GM19372 (cell line): ENCODE measurements at regions not wholly inside any gene's neighbourhood (a gene's known extent, or its start where the extent isn't known, plus 50 kb on each side); places are given as distances from the start of the nearest gene placed in this dataset.

Source experiments
- ATAC-seq: cut with Tn5 transposase; IDR thresholded peaks from one replicate; pipeline ENCODE4 v1.9.1; 2021; ENCODE audit warnings: mild to moderate bottlenecking, low read depth, moderate library complexity; ENCODE audit not compliant: unreplicated experiment

GRCh38 chr12:115348301-115348700, 664.3 kb upstream of the TBX3 start:
- ATAC-seq: no peak

- ATAC-seq: no peak
Measured at GRCh38 chr12:115343601-115344000, 659.6 kb upstream of the TBX3 start.

- no peak for ATAC-seq
Measured at GRCh38 chr12:115343008-115343407, 659.0 kb upstream of the TBX3 start.

- no peak for ATAC-seq
Measured at GRCh38 chr12:115341442-115341841, 657.5 kb upstream of the TBX3 start.

GRCh38 chr12:115338566-115339294, 654.8 kb upstream of the TBX3 start:
- ATAC-seq: no peak

- no peak for ATAC-seq
Measured at GRCh38 chr12:115337693-115338543, 653.9 kb upstream of the TBX3 start.

- ATAC-seq: no peak
Measured at GRCh38 chr12:115336506-115336905, 652.5 kb upstream of the TBX3 start.

- ATAC-seq: no peak
Measured at GRCh38 chr12:115335594-115335993, 651.6 kb upstream of the TBX3 start.

- no peak for ATAC-seq
Measured at GRCh38 chr12:115335048-115335447, 651.1 kb upstream of the TBX3 start.

GRCh38 chr12:115332945-115333344, 649.0 kb upstream of the TBX3 start:
- no peak for ATAC-seq

- no peak for ATAC-seq
Measured at GRCh38 chr12:115325858-115326257, 641.9 kb upstream of the TBX3 start.

GRCh38 chr12:115324949-115325593, 641.1 kb upstream of the TBX3 start:
- ATAC-seq: no peak

- ATAC-seq: no peak
Measured at GRCh38 chr12:115323223-115323905, 639.4 kb upstream of the TBX3 start.

GRCh38 chr12:115322275-115322674, 638.3 kb upstream of the TBX3 start:
- ATAC-seq: peak; percentile 64

- no peak for ATAC-seq
Measured at GRCh38 chr12:115320967-115321366, 637.0 kb upstream of the TBX3 start.

- no peak for ATAC-seq
Measured at GRCh38 chr12:115320451-115320850, 636.5 kb upstream of the TBX3 start.

GRCh38 chr12:115319446-115320040, 635.6 kb upstream of the TBX3 start:
- ATAC-seq: no peak

- no peak for ATAC-seq
Measured at GRCh38 chr12:115313929-115314328, 630.0 kb upstream of the TBX3 start.

- no peak for ATAC-seq
Measured at GRCh38 chr12:115312901-115313300, 628.9 kb upstream of the TBX3 start.

- no peak for ATAC-seq
Measured at GRCh38 chr12:115311875-115312274, 627.9 kb upstream of the TBX3 start.
